CD14-positive monocyte (primary cell): ENCODE measurements at regions not wholly inside any gene's neighbourhood (a gene's known extent, or its start where the extent isn't known, plus 50 kb on each side); places are given as distances from the start of the nearest gene placed in this dataset.
A peak's percentile ranks its signal among the peaks of the same experiment; 100 is the strongest.

Experiments
- DNase-seq, 3 donors: peaks; one replicate each; pipeline ENCODE4 v3.0.0-alpha.2; 2011 to 2022
- H2AFZ ChIP-seq: 2 replicates; pipeline ENCODE4 v1.6.0; 2012; ENCODE audit warnings: mild to moderate bottlenecking, low read depth, low read length, inconsistent platforms; ENCODE audit not compliant: insufficient read depth, poor library complexity, severe bottlenecking
- H3K27ac ChIP-seq, 2 donors: 1 replicate in 1 of 2; 2 replicates in 1 of 2; pipeline ENCODE4 v1.5.1; 2012 to 2013; ENCODE audit warnings: low read length in 2 of 2, control low read depth in 1 of 2, inconsistent platforms in 1 of 2, low read depth in 1 of 2, mild to moderate bottlenecking in 1 of 2
- H3K27me3 ChIP-seq, 2 donors: one replicate each; pipeline versions ENCODE4 v1.6.0 to v1.6.1; 2011 to 2013; ENCODE audit warnings: low read length in 2 of 2; ENCODE audit not compliant: control insufficient read depth in 2 of 2, insufficient read depth in 2 of 2
- H3K36me3 ChIP-seq, 2 donors: replicated peaks in 1 of 2; 1 replicate in 1 of 2; 2 replicates in 1 of 2; pipeline versions ENCODE4 v1.5.1 to v1.6.1; 2012 to 2013; ENCODE audit warnings: low read length in 2 of 2, control low read depth in 1 of 2, inconsistent platforms in 1 of 2, mild to moderate bottlenecking in 1 of 2; ENCODE audit not compliant: insufficient read depth in 2 of 2, control insufficient read depth in 1 of 2
- H3K4me1 ChIP-seq, 2 donors: 1 replicate in 1 of 2; 2 replicates in 1 of 2; pipeline versions ENCODE4 v1.5.1 to v1.6.1; 2012 to 2013; ENCODE audit warnings: low read length in 2 of 2, control low read depth in 1 of 2, inconsistent platforms in 1 of 2, mild to moderate bottlenecking in 1 of 2, moderate library complexity in 1 of 2; ENCODE audit not compliant: insufficient read depth in 2 of 2, control insufficient read depth in 1 of 2
- H3K4me2 ChIP-seq: replicated peaks from 2 replicates; pipeline ENCODE3; 2012; ENCODE audit warnings: low read length, moderate library complexity, mild to moderate bottlenecking; ENCODE audit not compliant: poor library complexity, severe bottlenecking; ENCODE audit errors: extremely low read depth
- H3K4me3 ChIP-seq, 3 experiments: fragments of 200-600 bp in 1 of 3; sonication (generic) in 1 of 3; replicated peaks in 1 of 3; 1 replicate in 2 of 3; 2 replicates in 1 of 3; pipeline ENCODE4 v1.5.1; 2011 to 2013; ENCODE audit warnings: low read length in 3 of 3, mild to moderate bottlenecking in 3 of 3, control low read depth in 2 of 3, low read depth in 2 of 3, inconsistent platforms in 1 of 3, moderate library complexity in 1 of 3
- H3K79me2 ChIP-seq: 2 replicates; pipeline ENCODE4 v1.6.0; 2012; ENCODE audit warnings: mild to moderate bottlenecking, control low read depth, inconsistent platforms, low read length, moderate library complexity; ENCODE audit not compliant: insufficient read depth
- H3K9ac ChIP-seq: 2 replicates; pipeline ENCODE4 v1.6.0; 2017; ENCODE audit warnings: low read length, mild to moderate bottlenecking; ENCODE audit not compliant: insufficient read depth, poor library complexity, severe bottlenecking
- H3K9me3 ChIP-seq, 2 donors: replicated peaks in 1 of 2; 1 replicate in 1 of 2; 2 replicates in 1 of 2; pipeline versions ENCODE4 v1.5.1 to v1.6.1; 2012 to 2013; ENCODE audit warnings: low read length in 2 of 2, control low read depth in 1 of 2; ENCODE audit not compliant: control insufficient read depth in 1 of 2, insufficient read depth in 1 of 2
- H4K20me1 ChIP-seq: 2 replicates; pipeline ENCODE4 v1.6.0; 2012; ENCODE audit warnings: mild to moderate bottlenecking, low read length, control low read depth, moderate library complexity; ENCODE audit not compliant: insufficient read depth
- H3K27ac Mint-ChIP-seq, 7 donors: one replicate each; pipeline ENCODE4 v1.8.0; 2020; ENCODE audit warnings: mild to moderate bottlenecking in 7 of 7, mixed read lengths in 7 of 7, moderate library complexity in 6 of 7, inconsistent platforms in 2 of 7
- H3K27me3 Mint-ChIP-seq, 3 donors: one replicate each; pipeline ENCODE4 v1.8.0; 2021 to 2022; ENCODE audit warnings: low read depth in 3 of 3, mild to moderate bottlenecking in 3 of 3, mixed read lengths in 3 of 3, moderate library complexity in 3 of 3, inconsistent platforms in 1 of 3
- H3K36me3 Mint-ChIP-seq, 2 donors: one replicate each; pipeline ENCODE4 v1.8.0; 2020; ENCODE audit warnings: mixed read lengths in 2 of 2, inconsistent platforms in 1 of 2, mild to moderate bottlenecking in 1 of 2
- H3K4me1 Mint-ChIP-seq: one replicate; pipeline ENCODE4 v1.8.0; 2020; ENCODE audit warnings: mild to moderate bottlenecking, mixed read lengths
- H3K4me3 Mint-ChIP-seq, 2 donors: one replicate each; pipeline ENCODE4 v1.8.0; 2020; ENCODE audit warnings: mild to moderate bottlenecking in 2 of 2, mixed read lengths in 2 of 2, moderate library complexity in 1 of 2
- H3K9me3 Mint-ChIP-seq, 7 donors: one replicate each; pipeline ENCODE4 v1.8.0; 2020 to 2022; ENCODE audit warnings: mixed read lengths in 7 of 7, mild to moderate bottlenecking in 6 of 7, moderate library complexity in 6 of 7, inconsistent platforms in 2 of 7
- WGBS: methylation state at CpG from one replicate; pipeline ENCODE4 v1.1.5; 2013; ENCODE audit warnings: missing lambda C conversion rate; ENCODE audit not compliant: insufficient coverage; 5-methylcytosine and 5-hydroxymethylcytosine counted together
- intact Hi-C, 2 donors: fragments of 100-400 bp; cut with micrococcal nuclease; formaldehyde crosslinking; loops; one replicate each; pipeline versions ENCODE4 v1.15.0 to v1.15.1; 2023
- TF ChIP-seq, protein P1 (sequence below): fragments of 200-600 bp; IDR thresholded peaks from one replicate; pipeline ENCODE4 v1.8.0; 2022; ENCODE audit warnings: antibody characterized with exemption, mild to moderate bottlenecking

DNA sequence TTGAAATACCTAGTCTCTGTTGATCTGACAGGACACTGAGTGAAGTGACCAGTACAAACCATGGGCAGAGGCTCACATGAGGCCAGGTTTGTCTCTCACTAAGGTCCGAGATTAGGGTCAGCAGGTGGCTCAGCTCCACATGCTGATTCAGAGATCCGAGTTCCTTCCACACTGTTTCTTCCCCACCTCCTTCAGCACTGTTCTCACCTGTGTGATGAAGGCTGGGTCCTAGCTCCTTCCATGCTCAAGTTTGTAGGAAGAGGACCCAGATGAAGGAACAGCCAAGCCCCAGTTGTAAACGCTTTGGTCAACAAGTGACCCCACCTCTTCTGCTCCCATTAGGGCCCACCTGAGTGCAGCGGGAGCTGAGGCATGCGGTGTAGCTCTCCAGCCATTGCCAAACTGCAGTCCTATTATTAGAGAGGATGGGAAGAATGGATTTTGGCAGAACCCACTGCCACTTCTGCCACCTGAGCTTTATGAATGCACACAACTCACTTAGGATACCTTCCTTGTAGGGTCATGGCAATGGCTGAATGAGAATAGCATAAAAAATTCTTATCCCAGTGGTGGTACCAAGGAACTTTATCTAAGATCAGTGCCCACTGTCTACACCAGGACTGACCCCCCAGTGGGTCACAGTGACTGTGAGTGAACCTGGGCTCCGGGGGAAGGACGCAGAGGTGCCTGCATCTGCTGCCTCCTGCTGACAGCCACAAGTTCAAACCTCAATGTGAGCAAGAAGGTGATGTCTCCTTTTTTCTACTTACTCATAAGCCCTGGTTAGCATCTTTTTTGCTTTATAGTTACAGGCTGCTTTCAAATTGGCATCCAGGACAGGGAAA is 324.8 kb upstream of the HS6ST1 start:
- Histone ChIP-seq H2AFZ (peak overlapping the region; percentile 78), H3K36me3 (no peaks in the 10 kb centered on the region), H3K27ac (no peak overlapping the region), H3K79me2 (no peaks in the 10 kb centered on the region), H3K4me1 (peaks cover 23 to 32% of the 10 kb centered on the region in 2 donors), H3K9me3 (no peaks in the 10 kb centered on the region), H3K4me2 (peak overlapping the region; percentile 36), H3K4me3 (peak overlapping the region in 1 of 3 experiments; percentile 24), H3K9ac (no peak overlapping the region), H4K20me1 (no peaks in the 10 kb centered on the region), H3K27me3 (no peaks in the 10 kb centered on the region)
- intact Hi-C loops, result no loop called here
- H3K27ac Mint-ChIP-seq, result peak overlapping the region in 1 of 7 donors; percentile 59
- no peak overlapping the region for H3K4me3 Mint-ChIP-seq
- TF ChIP-seq, protein P1, sequence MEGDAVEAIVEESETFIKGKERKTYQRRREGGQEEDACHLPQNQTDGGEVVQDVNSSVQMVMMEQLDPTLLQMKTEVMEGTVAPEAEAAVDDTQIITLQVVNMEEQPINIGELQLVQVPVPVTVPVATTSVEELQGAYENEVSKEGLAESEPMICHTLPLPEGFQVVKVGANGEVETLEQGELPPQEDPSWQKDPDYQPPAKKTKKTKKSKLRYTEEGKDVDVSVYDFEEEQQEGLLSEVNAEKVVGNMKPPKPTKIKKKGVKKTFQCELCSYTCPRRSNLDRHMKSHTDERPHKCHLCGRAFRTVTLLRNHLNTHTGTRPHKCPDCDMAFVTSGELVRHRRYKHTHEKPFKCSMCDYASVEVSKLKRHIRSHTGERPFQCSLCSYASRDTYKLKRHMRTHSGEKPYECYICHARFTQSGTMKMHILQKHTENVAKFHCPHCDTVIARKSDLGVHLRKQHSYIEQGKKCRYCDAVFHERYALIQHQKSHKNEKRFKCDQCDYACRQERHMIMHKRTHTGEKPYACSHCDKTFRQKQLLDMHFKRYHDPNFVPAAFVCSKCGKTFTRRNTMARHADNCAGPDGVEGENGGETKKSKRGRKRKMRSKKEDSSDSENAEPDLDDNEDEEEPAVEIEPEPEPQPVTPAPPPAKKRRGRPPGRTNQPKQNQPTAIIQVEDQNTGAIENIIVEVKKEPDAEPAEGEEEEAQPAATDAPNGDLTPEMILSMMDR, result no peak
- peaks cover 0 to 3% (median 0%) of the 10 kb centered on the region in 3 donors for H3K27me3 Mint-ChIP-seq
- peaks cover 0 to 4% of the 10 kb centered on the region in 2 donors for H3K36me3 Mint-ChIP-seq
- peaks cover 0 to 2% (median 0%) of the 10 kb centered on the region in 7 donors for H3K9me3 Mint-ChIP-seq
- DNase-seq, result no peak
- H3K4me1 Mint-ChIP-seq, result peaks cover 33% of the 10 kb centered on the region
- 90% methylated on average over 4 of the region's 7 CpGs for WGBS

DNA sequence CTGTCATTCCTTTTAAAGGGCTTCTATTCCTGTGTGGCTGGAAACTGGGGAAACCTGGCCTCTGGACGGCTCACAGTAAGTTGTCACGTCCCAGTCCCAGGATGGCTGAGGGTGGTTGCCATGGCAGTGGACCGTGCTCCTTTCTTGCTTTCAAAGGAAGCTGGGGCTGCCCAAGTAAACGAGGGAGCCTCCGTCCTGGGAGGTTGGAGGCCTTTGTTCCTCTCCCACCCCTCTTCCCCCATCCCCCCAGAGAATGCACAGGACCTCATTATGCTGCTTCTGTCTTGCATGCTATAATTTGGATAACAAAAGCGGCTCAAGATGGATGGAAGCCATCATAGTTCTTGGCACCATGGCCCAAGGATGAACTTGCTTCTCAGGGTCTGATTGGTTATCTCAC is 325.5 kb upstream of the HS6ST1 start:
- Histone ChIP-seq H3K9ac (no peak overlapping the region), H3K4me3 (no peak overlapping the region), H3K79me2 (no peaks in the 10 kb centered on the region), H3K4me2 (no peak overlapping the region), H4K20me1 (no peaks in the 10 kb centered on the region), H3K27me3 (no peaks in the 10 kb centered on the region), H3K36me3 (no peaks in the 10 kb centered on the region), H3K27ac (no peak overlapping the region), H2AFZ (no peak overlapping the region), H3K9me3 (no peaks in the 10 kb centered on the region), H3K4me1 (peaks cover 15 to 25% of the 10 kb centered on the region in 2 donors)
- TF ChIP-seq, protein P1, result no peak
- Mint-ChIP-seq H3K4me1 (peaks cover 26% of the 10 kb centered on the region), H3K36me3 (peaks cover 0 to 4% of the 10 kb centered on the region in 2 donors), H3K9me3 (peaks cover 0 to 2% (median 0%) of the 10 kb centered on the region in 7 donors), H3K4me3 (no peak overlapping the region), H3K27ac (peak overlapping the region in 1 of 7 donors; percentile 31), H3K27me3 (peaks cover 0 to 3% (median 0%) of the 10 kb centered on the region in 3 donors)
- intact Hi-C loops, result no loop called here
- no peak for DNase-seq
- 97% methylated on average over 4 of the region's 6 CpGs for WGBS
